ENCODE measurements at regions not wholly inside any gene's neighbourhood (a gene's known extent, or its start where the extent isn't known, plus 50 kb on each side); places are given as distances from the start of the nearest gene placed in this dataset.

GRCh38 chr2:107374249-107374648 is 452.4 kb upstream of the RGPD4 start:
- ATAC-seq, result no peak
- TF ChIP-seq GRHL2 (CRISPR knock-in tag; IDR thresholded peaks at IDR 0.05; ENCODE audit: insufficient replicate concordance, severe bottlenecking), result no peak
- TF ChIP-seq, protein P1, sequence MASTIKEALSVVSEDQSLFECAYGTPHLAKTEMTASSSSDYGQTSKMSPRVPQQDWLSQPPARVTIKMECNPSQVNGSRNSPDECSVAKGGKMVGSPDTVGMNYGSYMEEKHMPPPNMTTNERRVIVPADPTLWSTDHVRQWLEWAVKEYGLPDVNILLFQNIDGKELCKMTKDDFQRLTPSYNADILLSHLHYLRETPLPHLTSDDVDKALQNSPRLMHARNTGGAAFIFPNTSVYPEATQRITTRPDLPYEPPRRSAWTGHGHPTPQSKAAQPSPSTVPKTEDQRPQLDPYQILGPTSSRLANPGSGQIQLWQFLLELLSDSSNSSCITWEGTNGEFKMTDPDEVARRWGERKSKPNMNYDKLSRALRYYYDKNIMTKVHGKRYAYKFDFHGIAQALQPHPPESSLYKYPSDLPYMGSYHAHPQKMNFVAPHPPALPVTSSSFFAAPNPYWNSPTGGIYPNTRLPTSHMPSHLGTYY (CRISPR knock-in tag; IDR thresholded peaks at IDR 0.05), result no peak
- TF ChIP-seq ZNF121 (CRISPR knock-in tag; IDR thresholded peaks at IDR 0.05), result no peak
- TF ChIP-seq ZNF396 (CRISPR knock-in tag; IDR thresholded peaks at IDR 0.05; ENCODE audit: borderline replicate concordance), result no peak
- TF ChIP-seq NR2C2 (CRISPR knock-in tag; IDR thresholded peaks at IDR 0.05), result no peak
- no peak for TF ChIP-seq IRF2 (CRISPR knock-in tag; IDR thresholded peaks at IDR 0.05; ENCODE audit: borderline replicate concordance, low read depth)
- no peak for TF ChIP-seq ZNF281 (CRISPR knock-in tag; IDR thresholded peaks at IDR 0.05)
- TF ChIP-seq, protein P2, sequence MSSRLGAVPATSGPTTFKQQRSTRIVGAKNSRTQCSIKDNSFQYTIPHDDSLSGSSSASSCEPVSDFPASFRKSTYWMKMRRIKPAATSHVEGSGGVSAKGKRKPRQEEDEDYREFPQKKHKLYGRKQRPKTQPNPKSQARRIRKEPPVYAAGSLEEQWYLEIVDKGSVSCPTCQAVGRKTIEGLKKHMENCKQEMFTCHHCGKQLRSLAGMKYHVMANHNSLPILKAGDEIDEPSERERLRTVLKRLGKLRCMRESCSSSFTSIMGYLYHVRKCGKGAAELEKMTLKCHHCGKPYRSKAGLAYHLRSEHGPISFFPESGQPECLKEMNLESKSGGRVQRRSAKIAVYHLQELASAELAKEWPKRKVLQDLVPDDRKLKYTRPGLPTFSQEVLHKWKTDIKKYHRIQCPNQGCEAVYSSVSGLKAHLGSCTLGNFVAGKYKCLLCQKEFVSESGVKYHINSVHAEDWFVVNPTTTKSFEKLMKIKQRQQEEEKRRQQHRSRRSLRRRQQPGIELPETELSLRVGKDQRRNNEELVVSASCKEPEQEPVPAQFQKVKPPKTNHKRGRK (CRISPR knock-in tag; IDR thresholded peaks at IDR 0.05; ENCODE audit: borderline replicate concordance), result no peak
- POLR2A ChIA-PET, result no interaction called here
- no peak overlapping the region for H3K4me3 Mint-ChIP-seq
- DNase-seq (ENCODE audit: low spot score), result no peak
- H3K4me1 Mint-ChIP-seq, result no peaks in the 10 kb centered on the region
- H3K27me3 Mint-ChIP-seq (ENCODE audit: low read depth), result no peaks in the 10 kb centered on the region
- H3K9me3 Mint-ChIP-seq, result peaks cover 37% of the 10 kb centered on the region
- H3K27ac Mint-ChIP-seq, result no peak overlapping the region
- no peaks in the 10 kb centered on the region for H3K36me3 Mint-ChIP-seq
- CTCF ChIA-PET, result no interaction called here

DNA sequence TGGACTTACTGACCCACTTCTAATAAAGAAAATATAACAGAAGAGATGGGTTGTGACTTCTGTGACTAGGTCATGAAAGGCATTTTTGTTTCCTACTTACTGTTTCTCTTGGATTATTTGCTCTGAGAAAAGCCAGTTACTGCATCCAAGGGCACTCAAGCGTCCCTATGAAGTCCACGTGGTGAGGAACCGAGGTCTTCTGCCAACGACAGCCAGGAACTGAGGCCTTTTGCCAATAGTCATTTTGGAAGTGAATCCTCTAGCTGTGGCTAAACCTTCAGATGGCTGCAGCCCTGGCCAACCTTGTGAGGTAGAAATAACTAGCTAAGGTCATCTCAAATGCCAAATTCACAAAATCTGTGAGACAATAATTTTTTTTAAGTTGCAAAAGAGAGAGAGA is 449.8 kb upstream of the RGPD4 start:
- ChIA-PET CTCF (no interaction called here), POLR2A (no interaction called here)
- DNase-seq (ENCODE audit: low spot score) (no peak), ATAC-seq (no peak)
- Mint-ChIP-seq H3K9me3 (peaks cover 45% of the 10 kb centered on the region), H3K27me3 (ENCODE audit: low read depth) (no peaks in the 10 kb centered on the region), H3K4me1 (no peaks in the 10 kb centered on the region), H3K36me3 (peaks cover 17% of the 10 kb centered on the region), H3K27ac (no peak overlapping the region), H3K4me3 (no peak overlapping the region)
- TF ChIP-seq PREB (CRISPR knock-in tag; IDR thresholded peaks at IDR 0.05; ENCODE audit: borderline replicate concordance) (no peak), JAZF1 (CRISPR knock-in tag; IDR thresholded peaks at IDR 0.05) (no peak), PRRX2 (CRISPR knock-in tag; IDR thresholded peaks at IDR 0.05) (no peak), ZNF425 (CRISPR knock-in tag; conservative IDR thresholded peaks at IDR 0.05) (no peak), USF1 (CRISPR knock-in tag; IDR thresholded peaks at IDR 0.05) (no peak), ATF3 (CRISPR knock-in tag; conservative IDR thresholded peaks at IDR 0.05) (no peak), MYBL2 (CRISPR knock-in tag; IDR thresholded peaks at IDR 0.05) (no peak), TP53 (CRISPR knock-in tag; IDR thresholded peaks at IDR 0.05) (no peak), ZNF232 (CRISPR knock-in tag; IDR thresholded peaks at IDR 0.05) (no peak)
- TF ChIP-seq, protein P3, sequence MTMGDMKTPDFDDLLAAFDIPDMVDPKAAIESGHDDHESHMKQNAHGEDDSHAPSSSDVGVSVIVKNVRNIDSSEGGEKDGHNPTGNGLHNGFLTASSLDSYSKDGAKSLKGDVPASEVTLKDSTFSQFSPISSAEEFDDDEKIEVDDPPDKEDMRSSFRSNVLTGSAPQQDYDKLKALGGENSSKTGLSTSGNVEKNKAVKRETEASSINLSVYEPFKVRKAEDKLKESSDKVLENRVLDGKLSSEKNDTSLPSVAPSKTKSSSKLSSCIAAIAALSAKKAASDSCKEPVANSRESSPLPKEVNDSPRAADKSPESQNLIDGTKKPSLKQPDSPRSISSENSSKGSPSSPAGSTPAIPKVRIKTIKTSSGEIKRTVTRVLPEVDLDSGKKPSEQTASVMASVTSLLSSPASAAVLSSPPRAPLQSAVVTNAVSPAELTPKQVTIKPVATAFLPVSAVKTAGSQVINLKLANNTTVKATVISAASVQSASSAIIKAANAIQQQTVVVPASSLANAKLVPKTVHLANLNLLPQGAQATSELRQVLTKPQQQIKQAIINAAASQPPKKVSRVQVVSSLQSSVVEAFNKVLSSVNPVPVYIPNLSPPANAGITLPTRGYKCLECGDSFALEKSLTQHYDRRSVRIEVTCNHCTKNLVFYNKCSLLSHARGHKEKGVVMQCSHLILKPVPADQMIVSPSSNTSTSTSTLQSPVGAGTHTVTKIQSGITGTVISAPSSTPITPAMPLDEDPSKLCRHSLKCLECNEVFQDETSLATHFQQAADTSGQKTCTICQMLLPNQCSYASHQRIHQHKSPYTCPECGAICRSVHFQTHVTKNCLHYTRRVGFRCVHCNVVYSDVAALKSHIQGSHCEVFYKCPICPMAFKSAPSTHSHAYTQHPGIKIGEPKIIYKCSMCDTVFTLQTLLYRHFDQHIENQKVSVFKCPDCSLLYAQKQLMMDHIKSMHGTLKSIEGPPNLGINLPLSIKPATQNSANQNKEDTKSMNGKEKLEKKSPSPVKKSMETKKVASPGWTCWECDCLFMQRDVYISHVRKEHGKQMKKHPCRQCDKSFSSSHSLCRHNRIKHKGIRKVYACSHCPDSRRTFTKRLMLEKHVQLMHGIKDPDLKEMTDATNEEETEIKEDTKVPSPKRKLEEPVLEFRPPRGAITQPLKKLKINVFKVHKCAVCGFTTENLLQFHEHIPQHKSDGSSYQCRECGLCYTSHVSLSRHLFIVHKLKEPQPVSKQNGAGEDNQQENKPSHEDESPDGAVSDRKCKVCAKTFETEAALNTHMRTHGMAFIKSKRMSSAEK (CRISPR knock-in tag; IDR thresholded peaks at IDR 0.05; ENCODE audit: borderline replicate concordance), result no peak
- TF ChIP-seq, protein P2 (CRISPR knock-in tag; IDR thresholded peaks at IDR 0.05; ENCODE audit: borderline replicate concordance), result no peak
